ENCODE measurements at regions not wholly inside any gene's neighbourhood (a gene's known extent, or its start where the extent isn't known, plus 50 kb on each side); places are given as distances from the start of the nearest gene placed in this dataset.

- H3F3A ChIP-seq (ENCODE audit: insufficient read depth, low read length): no peaks in the 10 kb centered on the region
- H3K79me2 ChIP-seq (ENCODE audit: insufficient read depth, low read length): no peaks in the 10 kb centered on the region
- H3K9me2 ChIP-seq (ENCODE audit: low read depth, low read length): no peaks in the 10 kb centered on the region
- H4K20me1 ChIP-seq (ENCODE audit: insufficient read depth, low read length): no peaks in the 10 kb centered on the region
- H3K4me2 ChIP-seq (ENCODE audit: low read length): no peak overlapping the region
- no peaks in the 10 kb centered on the region for H3K36me3 ChIP-seq (ENCODE audit: insufficient read depth, low read length)
- no peak overlapping the region for H2AFZ ChIP-seq (ENCODE audit: low read length)
- H3K9ac ChIP-seq (ENCODE audit: low read length): no peak overlapping the region
- H3K27ac ChIP-seq (ENCODE audit: low read depth, low read length, poor library complexity, severe bottlenecking): no peak overlapping the region
- H3K4me1 ChIP-seq (ENCODE audit: insufficient read depth, low read length, severe bottlenecking): no peaks in the 10 kb centered on the region
- no peaks in the 10 kb centered on the region for H3K27me3 ChIP-seq (ENCODE audit: insufficient read depth, low read length)
- H3K9me3 ChIP-seq (ENCODE audit: low read length): no peaks in the 10 kb centered on the region
- H3K4me3 ChIP-seq (ENCODE audit: low read depth, low read length, poor library complexity, severe bottlenecking): no peak overlapping the region
- TF ChIP-seq CTCF (IDR thresholded peaks at IDR 0.05; ENCODE audit: low read length): no peak
- TF ChIP-seq EZH2 (IDR thresholded peaks at IDR 0.05; ENCODE audit: borderline replicate concordance, low read length): no peak
Observed at GRCh38 chr5:96197347-96197746, 235.7 kb upstream of the ELL2 start.

GRCh38 chr5:96196890-96197289 lies 235.2 kb upstream of the ELL2 start:
- H3K4me2 ChIP-seq (ENCODE audit: low read length): no peak overlapping the region
- TF ChIP-seq CTCF (IDR thresholded peaks at IDR 0.05; ENCODE audit: low read length): no peak
- H3K36me3 ChIP-seq (ENCODE audit: insufficient read depth, low read length): no peaks in the 10 kb centered on the region
- no peaks in the 10 kb centered on the region for H3K27me3 ChIP-seq (ENCODE audit: insufficient read depth, low read length)
- no peaks in the 10 kb centered on the region for H3K4me1 ChIP-seq (ENCODE audit: insufficient read depth, low read length, severe bottlenecking)
- H3F3A ChIP-seq (ENCODE audit: insufficient read depth, low read length): no peaks in the 10 kb centered on the region
- no peaks in the 10 kb centered on the region for H3K9me3 ChIP-seq (ENCODE audit: low read length)
- H4K20me1 ChIP-seq (ENCODE audit: insufficient read depth, low read length): no peaks in the 10 kb centered on the region
- no peak overlapping the region for H2AFZ ChIP-seq (ENCODE audit: low read length)
- H3K4me3 ChIP-seq (ENCODE audit: low read depth, low read length, poor library complexity, severe bottlenecking): no peak overlapping the region
- H3K27ac ChIP-seq (ENCODE audit: low read depth, low read length, poor library complexity, severe bottlenecking): no peak overlapping the region
- no peak overlapping the region for H3K9ac ChIP-seq (ENCODE audit: low read length)
- no peaks in the 10 kb centered on the region for H3K9me2 ChIP-seq (ENCODE audit: low read depth, low read length)
- H3K79me2 ChIP-seq (ENCODE audit: insufficient read depth, low read length): no peaks in the 10 kb centered on the region

GRCh38 chr5:96196407-96196806 lies 234.8 kb upstream of the ELL2 start:
- no peak overlapping the region for H2AFZ ChIP-seq (ENCODE audit: low read length)
- H3K9ac ChIP-seq (ENCODE audit: low read length): no peak overlapping the region
- TF ChIP-seq CTCF (IDR thresholded peaks at IDR 0.05; ENCODE audit: low read length) (no peak), EZH2 (IDR thresholded peaks at IDR 0.05; ENCODE audit: borderline replicate concordance, low read length) (no peak)
- no peak overlapping the region for H3K4me2 ChIP-seq (ENCODE audit: low read length)
- H3K9me3 ChIP-seq (ENCODE audit: low read length): no peaks in the 10 kb centered on the region
- no peaks in the 10 kb centered on the region for H4K20me1 ChIP-seq (ENCODE audit: insufficient read depth, low read length)
- no peaks in the 10 kb centered on the region for H3K4me1 ChIP-seq (ENCODE audit: insufficient read depth, low read length, severe bottlenecking)
- H3K36me3 ChIP-seq (ENCODE audit: insufficient read depth, low read length): no peaks in the 10 kb centered on the region
- H3K79me2 ChIP-seq (ENCODE audit: insufficient read depth, low read length): no peaks in the 10 kb centered on the region
- no peaks in the 10 kb centered on the region for H3K27me3 ChIP-seq (ENCODE audit: insufficient read depth, low read length)
- no peaks in the 10 kb centered on the region for H3K9me2 ChIP-seq (ENCODE audit: low read depth, low read length)
- H3K27ac ChIP-seq (ENCODE audit: low read depth, low read length, poor library complexity, severe bottlenecking): no peak overlapping the region
- H3K4me3 ChIP-seq (ENCODE audit: low read depth, low read length, poor library complexity, severe bottlenecking): no peak overlapping the region
- H3F3A ChIP-seq (ENCODE audit: insufficient read depth, low read length): no peaks in the 10 kb centered on the region
